Skeletal muscle tissue (tissue), 3 donors: ENCODE measurements at regions not wholly inside any gene's neighbourhood (a gene's known extent, or its start where the extent isn't known, plus 50 kb on each side); places are given as distances from the start of the nearest gene placed in this dataset.

Experiments used
- H3K27ac ChIP-seq: one replicate; pipeline ENCODE4 v1.7.0; 2013; ENCODE audit warnings: mild to moderate bottlenecking, low read depth, low read length, inconsistent platforms
- H3K27me3 ChIP-seq, 3 donors: one replicate each; pipeline ENCODE4 v1.7.0; 2013; ENCODE audit warnings: low read length in 3 of 3; ENCODE audit not compliant: control insufficient read depth in 3 of 3, insufficient read depth in 3 of 3
- H3K36me3 ChIP-seq, 3 donors: one replicate each; pipeline ENCODE4 v1.7.0; 2013; ENCODE audit warnings: low read length in 3 of 3; ENCODE audit not compliant: control insufficient read depth in 3 of 3, insufficient read depth in 3 of 3
- H3K4me1 ChIP-seq, 3 donors: one replicate each; pipeline ENCODE4 v1.7.0; 2013; ENCODE audit warnings: low read length in 3 of 3, mild to moderate bottlenecking in 3 of 3; ENCODE audit not compliant: control insufficient read depth in 3 of 3, insufficient read depth in 3 of 3
- H3K4me3 ChIP-seq, 3 donors: one replicate each; pipeline ENCODE4 v1.7.0; 2013; ENCODE audit warnings: low read length in 3 of 3
- H3K9ac ChIP-seq, 3 donors: one replicate each; pipeline ENCODE4 v1.7.0; 2013; ENCODE audit warnings: low read length in 3 of 3, mild to moderate bottlenecking in 3 of 3, moderate library complexity in 2 of 3, low read depth in 1 of 3
- H3K9me3 ChIP-seq, 3 donors: one replicate each; pipeline ENCODE4 v1.7.0; 2013; ENCODE audit warnings: low read length in 3 of 3; ENCODE audit not compliant: control insufficient read depth in 3 of 3
- donor health status: Osteomylitis.

- Histone ChIP-seq H3K4me3 (no peak overlapping the region), H3K27ac (no peak overlapping the region), H3K9ac (no peak overlapping the region), H3K9me3 (no peaks in the 10 kb centered on the region), H3K4me1 (no peaks in the 10 kb centered on the region), H3K36me3 (no peaks in the 10 kb centered on the region), H3K27me3 (peaks cover 0 to 6% (median 0%) of the 10 kb centered on the region in 3 donors)
These were observed 240.8 kb downstream of the MN1 start for GRCh38 chr22:27560781-27561180.

DNA sequence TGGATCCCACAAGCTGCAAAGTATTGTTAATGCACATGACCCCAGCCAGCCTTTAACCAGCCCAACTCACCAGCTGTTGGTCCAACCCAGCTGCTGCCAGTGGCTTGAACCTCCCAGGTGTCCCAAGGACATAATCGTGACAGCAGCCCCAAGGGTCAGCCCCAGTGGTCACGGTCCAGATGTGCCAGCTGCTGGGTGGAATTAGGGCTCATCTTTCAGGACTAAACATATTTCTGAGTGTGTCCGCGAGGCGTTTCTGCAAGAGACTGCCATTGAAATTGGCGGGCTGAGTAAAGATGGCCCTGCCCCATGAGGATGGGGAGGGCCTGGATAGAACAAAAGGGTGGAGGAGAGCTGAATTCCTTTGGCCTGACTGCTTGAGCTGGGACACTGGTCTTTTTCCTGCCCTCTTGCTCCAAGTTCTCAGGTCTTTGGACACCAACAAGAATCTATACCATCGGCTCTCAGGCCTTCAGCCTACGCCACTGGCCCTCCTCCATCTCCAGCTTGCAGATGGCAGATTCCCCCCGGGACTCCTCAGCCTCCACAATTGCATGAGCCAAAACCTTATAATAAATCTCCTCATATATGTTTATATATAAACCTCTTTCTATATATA is 240.2 kb downstream of the MN1 start:
- no peak overlapping the region for H3K27ac ChIP-seq
- H3K9me3 ChIP-seq, result no peaks in the 10 kb centered on the region
- H3K4me3 ChIP-seq, result no peak overlapping the region
- no peaks in the 10 kb centered on the region for H3K36me3 ChIP-seq
- H3K4me1 ChIP-seq, result no peaks in the 10 kb centered on the region
- H3K9ac ChIP-seq, result no peak overlapping the region
- peaks cover 0 to 6% (median 0%) of the 10 kb centered on the region in 3 donors for H3K27me3 ChIP-seq

GRCh38 chr22:27564806-27565205 is 236.8 kb downstream of the MN1 start:
- Histone ChIP-seq H3K27ac (no peak overlapping the region), H3K4me1 (no peaks in the 10 kb centered on the region), H3K4me3 (no peak overlapping the region), H3K36me3 (no peaks in the 10 kb centered on the region), H3K9me3 (no peaks in the 10 kb centered on the region), H3K27me3 (peaks cover 0 to 8% (median 0%) of the 10 kb centered on the region in 3 donors), H3K9ac (no peak overlapping the region)

DNA sequence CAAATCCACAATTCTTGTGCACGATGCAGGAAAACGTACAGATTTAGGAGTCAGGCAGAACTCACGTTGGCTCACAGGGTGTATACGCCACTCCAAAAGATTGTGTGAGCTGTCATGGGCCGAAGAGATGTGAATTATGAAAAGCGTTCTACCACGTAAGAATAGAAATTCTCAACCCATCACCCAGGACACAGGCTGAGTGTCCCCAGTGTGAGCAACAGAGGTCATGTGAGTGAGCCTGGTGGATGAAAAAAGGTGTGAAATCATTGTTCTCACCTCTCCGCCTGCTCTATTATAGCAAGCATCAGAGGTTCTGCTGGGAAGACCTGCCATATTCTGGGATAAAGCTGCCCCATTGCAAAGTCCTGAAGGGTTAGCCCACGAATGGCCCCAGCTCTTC is 235.0 kb downstream of the MN1 start:
- H3K27ac ChIP-seq, result no peak overlapping the region
- no peaks in the 10 kb centered on the region for H3K36me3 ChIP-seq
- H3K9ac ChIP-seq, result no peak overlapping the region
- no peak overlapping the region for H3K4me3 ChIP-seq
- no peaks in the 10 kb centered on the region for H3K4me1 ChIP-seq
- no peaks in the 10 kb centered on the region for H3K9me3 ChIP-seq
- peaks cover 9 to 17% (median 10%) of the 10 kb centered on the region in 3 donors for H3K27me3 ChIP-seq

GRCh38 chr22:27568265-27568664 is 233.3 kb downstream of the MN1 start:
- Histone ChIP-seq H3K36me3 (no peaks in the 10 kb centered on the region), H3K27me3 (peaks cover 9 to 20% (median 13%) of the 10 kb centered on the region in 3 donors), H3K4me3 (no peak overlapping the region), H3K9ac (no peak overlapping the region), H3K9me3 (no peaks in the 10 kb centered on the region), H3K27ac (no peak overlapping the region), H3K4me1 (no peaks in the 10 kb centered on the region)

DNA sequence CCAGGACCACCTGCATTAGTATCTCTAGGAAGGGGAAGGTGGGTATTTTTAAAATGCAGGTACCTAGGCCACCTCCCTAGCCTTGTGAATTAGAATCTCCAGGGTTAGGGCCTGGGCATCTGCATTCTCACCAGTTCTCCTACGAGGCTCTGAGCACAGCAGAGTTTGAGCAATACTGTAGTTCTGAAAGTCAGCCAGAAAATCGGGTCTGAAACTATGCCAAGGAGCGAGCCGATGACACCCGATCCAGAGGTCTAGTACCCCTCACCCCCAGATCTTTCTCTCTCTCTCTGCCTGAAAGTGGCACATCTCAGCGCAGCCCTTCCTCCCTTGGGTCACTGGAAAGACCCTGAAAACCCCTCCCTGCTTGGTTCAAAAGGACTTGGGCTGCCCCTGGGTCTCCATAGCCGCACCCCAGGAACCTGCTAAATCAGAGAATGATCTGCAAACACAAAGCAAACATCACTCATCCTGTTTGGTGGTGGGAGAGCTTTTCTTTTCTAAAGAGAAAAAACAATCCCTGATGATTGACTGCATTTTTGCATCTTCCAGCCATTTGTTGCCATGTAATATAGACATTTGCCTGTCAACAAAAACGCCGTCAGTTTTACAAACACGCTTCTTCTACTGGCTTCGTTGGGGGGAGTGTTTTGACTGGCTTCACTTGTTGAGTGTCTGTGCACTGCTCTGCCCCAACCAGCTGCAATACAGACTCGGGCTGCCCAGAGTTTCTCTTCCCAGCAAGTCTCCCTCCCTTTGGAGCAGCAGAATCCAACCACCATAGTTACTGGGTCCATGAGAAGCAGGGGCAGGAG is 229.9 kb downstream of the MN1 start:
- Histone ChIP-seq H3K4me1 (peaks cover 0 to 3% (median 0%) of the 10 kb centered on the region in 3 donors), H3K36me3 (no peaks in the 10 kb centered on the region), H3K9me3 (no peaks in the 10 kb centered on the region), H3K27me3 (peaks cover 9 to 35% (median 17%) of the 10 kb centered on the region in 3 donors), H3K4me3 (no peak overlapping the region), H3K27ac (no peak overlapping the region), H3K9ac (no peak overlapping the region)

GRCh38 chr22:27572278-27572666 is 229.3 kb downstream of the MN1 start:
- H3K9ac ChIP-seq, result no peak overlapping the region
- H3K9me3 ChIP-seq, result no peaks in the 10 kb centered on the region
- peaks cover 9 to 35% (median 17%) of the 10 kb centered on the region in 3 donors for H3K27me3 ChIP-seq
- no peak overlapping the region for H3K4me3 ChIP-seq
- H3K4me1 ChIP-seq, result peaks cover 0 to 6% (median 2%) of the 10 kb centered on the region in 3 donors
- H3K36me3 ChIP-seq, result no peaks in the 10 kb centered on the region
- H3K27ac ChIP-seq, result no peak overlapping the region

- Histone ChIP-seq H3K36me3 (no peaks in the 10 kb centered on the region), H3K27me3 (peaks cover 9 to 35% (median 17%) of the 10 kb centered on the region in 3 donors), H3K4me1 (peaks cover 0 to 10% (median 8%) of the 10 kb centered on the region in 3 donors), H3K9me3 (no peaks in the 10 kb centered on the region), H3K9ac (no peak overlapping the region), H3K27ac (no peak overlapping the region), H3K4me3 (no peak overlapping the region)
These were observed 228.1 kb downstream of the MN1 start for GRCh38 chr22:27573280-27574001.

DNA sequence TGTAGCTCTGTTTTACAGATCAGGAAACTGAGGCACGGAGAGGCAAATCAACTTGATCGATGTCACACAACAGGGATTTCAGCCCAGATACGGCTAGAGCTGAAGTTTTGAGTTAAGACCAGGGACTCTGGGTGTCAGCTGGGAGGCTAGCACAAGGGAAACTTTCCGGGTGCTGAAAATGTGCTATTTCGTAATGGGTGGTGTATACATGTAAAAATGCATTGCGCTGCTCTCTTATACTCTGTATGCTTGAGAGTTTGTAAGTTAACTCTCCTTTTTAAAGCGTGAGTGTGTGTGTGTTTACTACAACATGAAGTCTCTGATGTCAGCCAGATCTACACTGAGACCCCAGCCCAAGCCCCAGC is 227.6 kb downstream of the MN1 start:
- no peak overlapping the region for H3K4me3 ChIP-seq
- no peaks in the 10 kb centered on the region for H3K9me3 ChIP-seq
- peaks cover 9 to 35% (median 17%) of the 10 kb centered on the region in 3 donors for H3K27me3 ChIP-seq
- no peak overlapping the region for H3K27ac ChIP-seq
- no peak overlapping the region for H3K9ac ChIP-seq
- H3K36me3 ChIP-seq, result no peaks in the 10 kb centered on the region
- H3K4me1 ChIP-seq, result peaks cover 0 to 10% (median 8%) of the 10 kb centered on the region in 3 donors

- Histone ChIP-seq H3K4me1 (peaks cover 0 to 10% (median 8%) of the 10 kb centered on the region in 3 donors), H3K27ac (no peak overlapping the region), H3K9me3 (no peaks in the 10 kb centered on the region), H3K36me3 (no peaks in the 10 kb centered on the region), H3K27me3 (peaks cover 9 to 35% (median 17%) of the 10 kb centered on the region in 3 donors), H3K9ac (no peak overlapping the region), H3K4me3 (no peak overlapping the region)
These were observed 226.9 kb downstream of the MN1 start for GRCh38 chr22:27574651-27575050.
